WTC11 (cell line): ENCODE measurements at regions not wholly inside any gene's neighbourhood (a gene's known extent, or its start where the extent isn't known, plus 50 kb on each side); places are given as distances from the start of the nearest gene placed in this dataset.

Source experiments
- ATAC-seq: fragments of 200-7000 bp; cut with Tn5 transposase; 2 replicates; pipeline ENCODE4 v1.10.0; 2021; ENCODE audit warnings: mild to moderate bottlenecking, moderate library complexity
- CTCF ChIA-PET: fragments of 300-600 bp; sonication (Branson Sonifier 250); formaldehyde crosslinking; loops from one replicate; lab custom pipeline; 2021; ENCODE audit warnings: antibody characterized with exemption; lab: Charles Lee
- POLR2A ChIA-PET: fragments of 350-600 bp; sonication (Branson Sonifier 250); formaldehyde crosslinking; loops from one replicate; lab custom pipeline; 2021; ENCODE audit warnings: antibody characterized with exemption; lab: Charles Lee
- DNase-seq: peaks from one replicate; pipeline ENCODE4 v3.0.0; 2021; ENCODE audit warnings: low spot score
- H3K27ac Mint-ChIP-seq: 2 replicates; pipeline ENCODE4 v1.8.0; 2021; ENCODE audit warnings: mixed read lengths
- H3K27me3 Mint-ChIP-seq: 2 replicates; pipeline ENCODE4 v1.8.0; 2021; ENCODE audit warnings: low read depth, mild to moderate bottlenecking, moderate library complexity, mixed read lengths
- H3K36me3 Mint-ChIP-seq: 2 replicates; pipeline ENCODE4 v1.8.0; 2021; ENCODE audit warnings: mixed read lengths
- H3K4me1 Mint-ChIP-seq: 2 replicates; pipeline ENCODE4 v1.8.0; 2022; ENCODE audit warnings: mixed read lengths
- H3K4me3 Mint-ChIP-seq: 2 replicates; pipeline ENCODE4 v1.8.0; 2021; ENCODE audit warnings: mild to moderate bottlenecking, moderate library complexity, mixed read lengths
- H3K9me3 Mint-ChIP-seq: 2 replicates; pipeline ENCODE4 v1.8.0; 2021; ENCODE audit warnings: mixed read lengths
- ATF2 ChIP-seq: sonication (generic); formaldehyde crosslinking; IDR thresholded peaks from 2 replicates; pipeline ENCODE4 v1.8.1; 2022; ENCODE audit warnings: low read depth, missing genetic modification reagents, borderline replicate concordance
- E2F4 ChIP-seq: sonication (generic); formaldehyde crosslinking; IDR thresholded peaks from 2 replicates; pipeline ENCODE4 v1.8.1; 2022; ENCODE audit warnings: low read depth, mild to moderate bottlenecking, moderate library complexity, missing genetic modification reagents, borderline replicate concordance
- FOXK1 ChIP-seq: sonication (generic); formaldehyde crosslinking; IDR thresholded peaks from 2 replicates; pipeline ENCODE4 v1.8.0; 2022; ENCODE audit warnings: mild to moderate bottlenecking, moderate library complexity, missing genetic modification reagents
- FOXP1 ChIP-seq: sonication (generic); formaldehyde crosslinking; IDR thresholded peaks from 2 replicates; pipeline ENCODE4 v1.8.0; 2022; ENCODE audit warnings: missing genetic modification reagents, mild to moderate bottlenecking, moderate library complexity, borderline replicate concordance
- HMGA2 ChIP-seq: fragments of 250-450 bp; sonication (Bioruptor Pico); IDR thresholded peaks from 2 replicates; pipeline ENCODE4 v1.4.0; 2021; ENCODE audit warnings: mild to moderate bottlenecking, moderate library complexity
- IRF2 ChIP-seq: sonication (generic); formaldehyde crosslinking; IDR thresholded peaks from 2 replicates; pipeline ENCODE4 v1.8.0; 2022; ENCODE audit warnings: low read depth, missing genetic modification reagents, borderline replicate concordance
- MAX ChIP-seq: sonication (generic); formaldehyde crosslinking; IDR thresholded peaks from 2 replicates; pipeline ENCODE4 v1.8.0; 2022; ENCODE audit warnings: mild to moderate bottlenecking, missing genetic modification reagents
- RELA ChIP-seq: sonication (generic); formaldehyde crosslinking; IDR thresholded peaks from 2 replicates; pipeline ENCODE4 v1.8.1; 2022; ENCODE audit warnings: missing genetic modification reagents, mild to moderate bottlenecking, borderline replicate concordance
- SMAD3 ChIP-seq: sonication (generic); formaldehyde crosslinking; IDR thresholded peaks from 2 replicates; pipeline ENCODE4 v1.8.0; 2022; ENCODE audit warnings: missing genetic modification reagents, mild to moderate bottlenecking, borderline replicate concordance
- SP1 ChIP-seq: sonication (generic); formaldehyde crosslinking; conservative IDR thresholded peaks from 2 replicates; pipeline ENCODE4 v1.8.1; 2022; ENCODE audit warnings: missing genetic modification reagents
- USF2 ChIP-seq: sonication (generic); formaldehyde crosslinking; IDR thresholded peaks from 2 replicates; pipeline ENCODE4 v1.8.1; 2023; ENCODE audit warnings: mild to moderate bottlenecking, missing genetic modification reagents, moderate library complexity
- ZMAT4 ChIP-seq: fragments of 250-450 bp; sonication (Bioruptor Pico); IDR thresholded peaks from 2 replicates; pipeline ENCODE4 v1.9.0; 2021; ENCODE audit warnings: mild to moderate bottlenecking
- ZNF281 ChIP-seq: sonication (generic); formaldehyde crosslinking; IDR thresholded peaks from 2 replicates; pipeline ENCODE4 v1.8.0; 2023; ENCODE audit warnings: mild to moderate bottlenecking, missing genetic modification reagents
- ZNF396 ChIP-seq: fragments of 250-450 bp; sonication (Bioruptor Pico); IDR thresholded peaks from 2 replicates; pipeline ENCODE4 v1.8.0; 2021; ENCODE audit warnings: mild to moderate bottlenecking, moderate library complexity, borderline replicate concordance
- ZSCAN18 ChIP-seq: fragments of 250-450 bp; sonication (Bioruptor Pico); IDR thresholded peaks from 2 replicates; pipeline ENCODE4 v2.1.2; 2022; ENCODE audit warnings: mild to moderate bottlenecking, moderate library complexity

GRCh38 chr5:61820836-61821235 is 485.2 kb upstream of the KIF2A start:
- no peak for ATAC-seq
- Mint-ChIP-seq H3K4me1 (peaks cover 21% of the 10 kb centered on the region), H3K4me3 (no peak overlapping the region), H3K27ac (no peak overlapping the region), H3K9me3 (peaks cover 5% of the 10 kb centered on the region; the same call in 1 of the 2 replicates), H3K36me3 (no peaks in the 10 kb centered on the region), H3K27me3 (no peaks in the 10 kb centered on the region)
- POLR2A ChIA-PET: no interaction called here
- TF ChIP-seq SP1 (CRISPR knock-in tag) (no peak), RELA (no peak), ZMAT4 (CRISPR knock-in tag) (no peak), MAX (CRISPR knock-in tag) (no peak), FOXK1 (CRISPR knock-in tag) (no peak), IRF2 (CRISPR knock-in tag) (no peak), FOXP1 (CRISPR knock-in tag) (no peak)
- CTCF ChIA-PET: interaction anchor here (1.3 kb wide), 1 partner anchor 52 kb away, joined by 7 read pairs; no protein-coding TSS in a partner anchor
- DNase-seq: no peak

GRCh38 chr5:61821561-61821960 is 484.4 kb upstream of the KIF2A start:
- H3K36me3 Mint-ChIP-seq: no peaks in the 10 kb centered on the region
- POLR2A ChIA-PET: no interaction called here
- peaks cover 5% of the 10 kb centered on the region; the same call in 1 of the 2 replicates for H3K9me3 Mint-ChIP-seq
- H3K4me3 Mint-ChIP-seq: no peak overlapping the region
- H3K27ac Mint-ChIP-seq: no peak overlapping the region
- CTCF ChIA-PET: interaction anchor here (1.3 kb wide), 1 partner anchor 53 kb away, joined by 7 read pairs; no protein-coding TSS in a partner anchor
- no peaks in the 10 kb centered on the region for H3K27me3 Mint-ChIP-seq
- peaks cover 15% of the 10 kb centered on the region for H3K4me1 Mint-ChIP-seq
- DNase-seq (no peak), ATAC-seq (no peak)
- no peak for TF ChIP-seq USF2 (CRISPR knock-in tag)
- no peak for TF ChIP-seq ZNF396
- TF ChIP-seq E2F4 (CRISPR knock-in tag): no peak
- no peak for TF ChIP-seq MAX (CRISPR knock-in tag)
- no peak for TF ChIP-seq ZMAT4 (CRISPR knock-in tag)
- TF ChIP-seq ZSCAN18: no peak
- TF ChIP-seq SMAD3: no peak
- TF ChIP-seq ZNF281 (CRISPR knock-in tag): no peak
- no peak for TF ChIP-seq HMGA2 (CRISPR knock-in tag)
- no peak for TF ChIP-seq ATF2 (CRISPR knock-in tag)
